Activated T-cell treated with anti-CD3 and anti-CD28 coated beads for 48 hours (primary cell): ENCODE measurements at regions not wholly inside any gene's neighbourhood (a gene's known extent, or its start where the extent isn't known, plus 50 kb on each side); places are given as distances from the start of the nearest gene placed in this dataset.

Experiments used
- DNase-seq: peaks from one replicate; pipeline ENCODE4 v3.0.0-alpha.2; 2020; ENCODE audit warnings: low read depth

- no peak for DNase-seq
These were observed 310.1 kb downstream of the PLK2 start for GRCh38 chr5:58149746-58150145.

- DNase-seq, result no peak
These were observed 310.5 kb downstream of the PLK2 start for GRCh38 chr5:58149345-58149744.

GRCh38 chr5:58148254-58148775 is 311.6 kb downstream of the PLK2 start:
- no peak for DNase-seq

- no peak for DNase-seq
These were observed 314.4 kb downstream of the PLK2 start for GRCh38 chr5:58145397-58145934.

GRCh38 chr5:58143727-58144126 is 316.2 kb downstream of the PLK2 start:
- DNase-seq, result no peak

- no peak for DNase-seq
These were observed 316.7 kb downstream of the PLK2 start for GRCh38 chr5:58143181-58143580.

GRCh38 chr5:58138791-58139190 is 321.1 kb downstream of the PLK2 start:
- DNase-seq, result no peak

GRCh38 chr5:58136406-58136805 is 323.5 kb downstream of the PLK2 start:
- DNase-seq, result no peak

GRCh38 chr5:58135571-58136335 is 324.1 kb downstream of the PLK2 start:
- no peak for DNase-seq

- no peak for DNase-seq
These were observed 326.1 kb downstream of the PLK2 start for GRCh38 chr5:58133631-58134296.

- DNase-seq, result no peak
These were observed 326.7 kb downstream of the PLK2 start for GRCh38 chr5:58133216-58133615.

- DNase-seq, result no peak
These were observed 332.3 kb downstream of the PLK2 start for GRCh38 chr5:58127255-58128220.

- DNase-seq, result no peak
These were observed 336.4 kb downstream of the PLK2 start for GRCh38 chr5:58123501-58123900.

GRCh38 chr5:58122848-58123392 is 337.0 kb downstream of the PLK2 start:
- no peak for DNase-seq

- no peak for DNase-seq
These were observed 337.7 kb downstream of the PLK2 start for GRCh38 chr5:58122157-58122556.

- no peak for DNase-seq
These were observed 338.5 kb downstream of the PLK2 start for GRCh38 chr5:58121391-58121790.

- DNase-seq, result no peak
These were observed 342.3 kb downstream of the PLK2 start for GRCh38 chr5:58117542-58117941.

- DNase-seq, result no peak
These were observed 343.5 kb downstream of the PLK2 start for GRCh38 chr5:58116346-58116745.

GRCh38 chr5:58115811-58116210 is 344.1 kb downstream of the PLK2 start:
- DNase-seq, result no peak

- no peak for DNase-seq
These were observed 345.6 kb downstream of the PLK2 start for GRCh38 chr5:58114324-58114723.

GRCh38 chr5:58113172-58113571 is 346.7 kb downstream of the PLK2 start:
- no peak for DNase-seq

GRCh38 chr5:58108511-58108910 is 351.4 kb downstream of the PLK2 start:
- DNase-seq, result no peak
